Left ventricle myocardium inferior (tissue), 1 donor: ENCODE measurements at regions not wholly inside any gene's neighbourhood (a gene's known extent, or its start where the extent isn't known, plus 50 kb on each side); places are given as distances from the start of the nearest gene placed in this dataset.

ENCODE experiments used
- DNase-seq: peaks from one replicate; pipeline ENCODE4 v3.0.0-alpha.2; 2020
- H3K27ac ChIP-seq: fragments of 200-600 bp; replicated peaks from 2 replicates; pipeline ENCODE4 v1.8.0; 2021
- H3K27me3 ChIP-seq: fragments of 200-600 bp; 2 replicates; pipeline ENCODE4 v1.8.0; 2021; ENCODE audit warnings: low read depth
- H3K36me3 ChIP-seq: fragments of 200-600 bp; 2 replicates; pipeline ENCODE4 v1.8.0; 2021
- H3K4me1 ChIP-seq: fragments of 200-600 bp; 2 replicates; pipeline ENCODE4 v1.8.0; 2021
- H3K4me3 ChIP-seq: fragments of 200-600 bp; 2 replicates; pipeline ENCODE4 v1.8.0; 2021; ENCODE audit warnings: mild to moderate bottlenecking, moderate library complexity
- H3K9me3 ChIP-seq: fragments of 200-600 bp; replicated peaks from 2 replicates; pipeline ENCODE4 v1.8.0; 2021
- intact Hi-C: fragments of 100-400 bp; cut with micrococcal nuclease; formaldehyde crosslinking; loops from one replicate; pipeline ENCODE4 v1.11.0; 2022
- TF ChIP-seq, protein P1 (sequence below): fragments of 200-600 bp; IDR thresholded peaks from 2 replicates; pipeline ENCODE4 v1.8.0; 2021; ENCODE audit warnings: antibody characterized with exemption, mild to moderate bottlenecking, borderline replicate concordance
- donor health status: DM: no; HTN: yes; CAD: no; lungs with severe emphysema.

DNA sequence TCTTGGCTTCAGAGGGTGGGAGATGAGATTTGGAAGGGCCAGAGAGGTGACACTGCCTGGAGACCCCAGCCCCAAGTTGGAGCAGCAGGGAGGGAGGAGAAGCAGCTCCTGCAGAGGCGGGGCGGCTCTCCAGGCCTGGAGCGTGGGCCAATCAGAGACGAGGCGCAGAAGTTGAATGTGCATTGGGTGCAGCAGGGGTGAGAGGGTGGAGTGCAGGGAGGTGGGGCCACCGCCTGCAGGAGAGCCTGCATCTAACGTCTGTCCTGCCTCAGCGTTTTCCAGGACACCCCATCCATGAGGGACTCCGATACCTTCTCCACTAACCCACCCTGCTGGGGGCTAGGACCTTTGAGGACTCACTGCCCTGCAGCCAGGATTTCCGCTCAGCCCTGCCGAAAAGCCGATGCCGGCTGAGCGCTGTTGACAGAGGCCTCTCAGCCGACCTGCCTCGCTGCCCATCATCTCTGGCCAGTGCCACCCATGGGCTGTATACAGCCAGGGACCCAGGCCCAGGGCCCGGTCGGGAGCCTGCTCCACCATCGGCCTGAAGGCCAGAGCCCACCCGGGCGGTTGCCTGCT is 146.2 kb downstream of the ENGASE start:
- H3K4me1 ChIP-seq = no peaks in the 10 kb centered on the region
- H3K4me3 ChIP-seq = peak overlapping the region; percentile 9
- peaks cover 100% of the 10 kb centered on the region for H3K27me3 ChIP-seq
- TF ChIP-seq, protein P1, sequence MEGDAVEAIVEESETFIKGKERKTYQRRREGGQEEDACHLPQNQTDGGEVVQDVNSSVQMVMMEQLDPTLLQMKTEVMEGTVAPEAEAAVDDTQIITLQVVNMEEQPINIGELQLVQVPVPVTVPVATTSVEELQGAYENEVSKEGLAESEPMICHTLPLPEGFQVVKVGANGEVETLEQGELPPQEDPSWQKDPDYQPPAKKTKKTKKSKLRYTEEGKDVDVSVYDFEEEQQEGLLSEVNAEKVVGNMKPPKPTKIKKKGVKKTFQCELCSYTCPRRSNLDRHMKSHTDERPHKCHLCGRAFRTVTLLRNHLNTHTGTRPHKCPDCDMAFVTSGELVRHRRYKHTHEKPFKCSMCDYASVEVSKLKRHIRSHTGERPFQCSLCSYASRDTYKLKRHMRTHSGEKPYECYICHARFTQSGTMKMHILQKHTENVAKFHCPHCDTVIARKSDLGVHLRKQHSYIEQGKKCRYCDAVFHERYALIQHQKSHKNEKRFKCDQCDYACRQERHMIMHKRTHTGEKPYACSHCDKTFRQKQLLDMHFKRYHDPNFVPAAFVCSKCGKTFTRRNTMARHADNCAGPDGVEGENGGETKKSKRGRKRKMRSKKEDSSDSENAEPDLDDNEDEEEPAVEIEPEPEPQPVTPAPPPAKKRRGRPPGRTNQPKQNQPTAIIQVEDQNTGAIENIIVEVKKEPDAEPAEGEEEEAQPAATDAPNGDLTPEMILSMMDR = no peak
- H3K9me3 ChIP-seq = no peaks in the 10 kb centered on the region
- no peaks in the 10 kb centered on the region for H3K36me3 ChIP-seq
- intact Hi-C loops = no loop called here
- no peak overlapping the region for H3K27ac ChIP-seq
- no peak for DNase-seq

- Histone ChIP-seq H3K9me3 (no peaks in the 10 kb centered on the region), H3K36me3 (no peaks in the 10 kb centered on the region), H3K4me3 (peak overlapping the region; percentile 9), H3K27ac (no peak overlapping the region), H3K4me1 (no peaks in the 10 kb centered on the region), H3K27me3 (peaks cover 100% of the 10 kb centered on the region)
- intact Hi-C loops = no loop called here
- TF ChIP-seq, protein P1 = no peak
- no peak for DNase-seq
Observed at GRCh38 chr17:79220201-79220712, 145.6 kb downstream of the ENGASE start.

GRCh38 chr17:79219208-79219935 is 144.7 kb downstream of the ENGASE start:
- TF ChIP-seq, protein P1 = no peak
- H3K27ac ChIP-seq = no peak overlapping the region
- intact Hi-C loops = no loop called here
- no peaks in the 10 kb centered on the region for H3K36me3 ChIP-seq
- no peak for DNase-seq
- no peak overlapping the region for H3K4me3 ChIP-seq
- H3K4me1 ChIP-seq = no peaks in the 10 kb centered on the region
- peaks cover 100% of the 10 kb centered on the region for H3K27me3 ChIP-seq
- H3K9me3 ChIP-seq = no peaks in the 10 kb centered on the region

GRCh38 chr17:79218825-79219200 is 144.2 kb downstream of the ENGASE start:
- H3K4me3 ChIP-seq = no peak overlapping the region
- H3K9me3 ChIP-seq = no peaks in the 10 kb centered on the region
- H3K4me1 ChIP-seq = no peaks in the 10 kb centered on the region
- H3K27ac ChIP-seq = no peak overlapping the region
- H3K36me3 ChIP-seq = no peaks in the 10 kb centered on the region
- TF ChIP-seq, protein P1 = no peak
- intact Hi-C loops = no loop called here
- no peak for DNase-seq
- H3K27me3 ChIP-seq = peaks cover 100% of the 10 kb centered on the region

GRCh38 chr17:79218175-79218824 is 143.7 kb downstream of the ENGASE start:
- no peak overlapping the region for H3K4me3 ChIP-seq
- intact Hi-C loops = no loop called here
- no peaks in the 10 kb centered on the region for H3K36me3 ChIP-seq
- DNase-seq = no peak
- H3K4me1 ChIP-seq = no peaks in the 10 kb centered on the region
- TF ChIP-seq, protein P1 = no peak
- H3K9me3 ChIP-seq = no peaks in the 10 kb centered on the region
- H3K27ac ChIP-seq = no peak overlapping the region
- peaks cover 100% of the 10 kb centered on the region for H3K27me3 ChIP-seq
